BLaER1 (cell line): ENCODE measurements at regions not wholly inside any gene's neighbourhood (a gene's known extent, or its start where the extent isn't known, plus 50 kb on each side); places are given as distances from the start of the nearest gene placed in this dataset.

ENCODE experiments used
- H3K27ac ChIP-seq: shearing (Covaris generic); formaldehyde crosslinking; 2 replicates; pipeline ENCODE4 v1.8.1; 2022
- H3K27me3 ChIP-seq: shearing (Covaris generic); formaldehyde crosslinking; 2 replicates; pipeline ENCODE4 v1.8.1; 2022
- H3K36me3 ChIP-seq: shearing (Covaris generic); formaldehyde crosslinking; 2 replicates; pipeline ENCODE4 v1.8.1; 2022
- H3K4me1 ChIP-seq: shearing (Covaris generic); formaldehyde crosslinking; 2 replicates; pipeline ENCODE4 v1.8.1; 2022
- H3K4me2 ChIP-seq: shearing (Covaris generic); formaldehyde crosslinking; 2 replicates; pipeline ENCODE4 v1.8.1; 2022
- H3K4me3 ChIP-seq: shearing (Covaris generic); formaldehyde crosslinking; 2 replicates; pipeline ENCODE4 v1.8.1; 2022
- H3K9ac ChIP-seq: shearing (Covaris generic); formaldehyde crosslinking; 2 replicates; pipeline ENCODE4 v1.8.1; 2022
- H3K9me3 ChIP-seq: shearing (Covaris generic); formaldehyde crosslinking; 2 replicates; pipeline ENCODE4 v1.8.1; 2022
- H4K20me1 ChIP-seq: shearing (Covaris generic); formaldehyde crosslinking; 2 replicates; pipeline ENCODE4 v1.8.1; 2022
- Cebpa-rat ChIP-seq: shearing (Covaris generic); IDR thresholded peaks from 2 replicates; pipeline ENCODE4 v1.8.1; 2022

DNA sequence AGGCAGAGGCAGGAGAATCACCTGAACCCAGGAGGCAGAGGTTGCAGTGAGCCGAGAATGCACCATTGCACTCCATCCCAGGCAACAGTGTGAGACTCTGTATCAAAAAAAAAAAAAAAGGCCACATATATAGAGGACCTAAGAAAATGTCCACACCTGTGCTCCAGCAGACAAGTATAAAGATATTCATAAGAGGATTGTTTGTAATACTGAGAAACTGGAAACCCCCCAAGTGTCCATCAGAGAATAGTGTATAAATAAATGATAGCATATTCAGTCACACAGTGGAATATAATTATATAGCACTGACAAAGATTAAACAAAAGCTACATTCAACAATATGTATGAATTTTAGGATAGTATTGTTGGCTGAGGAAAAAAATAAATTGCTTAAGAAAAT, 1050.6 kb downstream of the GRM8 start:
- Histone ChIP-seq H4K20me1 (no peaks in the 10 kb centered on the region), H3K4me2 (no peak overlapping the region), H3K4me3 (no peak overlapping the region), H3K9me3 (no peaks in the 10 kb centered on the region), H3K9ac (no peak overlapping the region), H3K36me3 (no peaks in the 10 kb centered on the region), H3K4me1 (no peaks in the 10 kb centered on the region), H3K27ac (no peak overlapping the region), H3K27me3 (no peaks in the 10 kb centered on the region)
- TF ChIP-seq Cebpa-rat = no peak

DNA sequence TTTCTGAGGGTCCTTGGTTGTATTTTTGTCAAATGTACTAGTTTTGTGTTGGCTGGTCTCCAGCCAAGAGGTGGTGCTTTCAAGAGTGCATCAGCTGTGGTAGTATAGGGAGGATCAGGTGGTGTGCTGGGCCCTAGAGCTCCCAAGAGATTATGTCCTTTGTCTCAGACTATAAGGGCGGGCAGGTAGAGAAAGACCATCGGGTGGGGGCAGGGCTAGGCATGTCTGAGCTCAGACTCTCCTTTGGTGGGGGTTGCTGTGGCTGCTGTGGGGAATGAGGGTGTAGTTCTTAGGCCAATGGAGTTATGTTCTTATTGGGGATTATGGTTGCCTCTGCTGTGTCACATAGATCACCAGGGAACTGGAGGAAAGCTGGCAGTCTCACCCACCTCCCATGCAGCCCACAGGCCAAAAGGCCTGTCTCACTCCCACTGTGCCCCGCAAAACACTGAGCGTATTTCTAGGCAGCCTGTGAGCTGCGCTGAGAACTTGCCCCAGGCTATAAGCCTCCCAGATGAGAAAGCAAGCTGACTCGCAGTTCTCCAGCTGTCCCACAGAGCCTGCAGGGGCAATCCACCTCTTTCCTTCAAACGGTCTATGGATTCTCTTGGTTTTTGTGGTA, 1066.7 kb downstream of the GRM8 start:
- Histone ChIP-seq H3K4me2 (no peak overlapping the region), H4K20me1 (no peaks in the 10 kb centered on the region), H3K9ac (no peak overlapping the region), H3K9me3 (no peaks in the 10 kb centered on the region), H3K4me1 (no peaks in the 10 kb centered on the region), H3K27me3 (no peaks in the 10 kb centered on the region), H3K4me3 (no peak overlapping the region), H3K27ac (no peak overlapping the region), H3K36me3 (no peaks in the 10 kb centered on the region)
- no peak for TF ChIP-seq Cebpa-rat

DNA sequence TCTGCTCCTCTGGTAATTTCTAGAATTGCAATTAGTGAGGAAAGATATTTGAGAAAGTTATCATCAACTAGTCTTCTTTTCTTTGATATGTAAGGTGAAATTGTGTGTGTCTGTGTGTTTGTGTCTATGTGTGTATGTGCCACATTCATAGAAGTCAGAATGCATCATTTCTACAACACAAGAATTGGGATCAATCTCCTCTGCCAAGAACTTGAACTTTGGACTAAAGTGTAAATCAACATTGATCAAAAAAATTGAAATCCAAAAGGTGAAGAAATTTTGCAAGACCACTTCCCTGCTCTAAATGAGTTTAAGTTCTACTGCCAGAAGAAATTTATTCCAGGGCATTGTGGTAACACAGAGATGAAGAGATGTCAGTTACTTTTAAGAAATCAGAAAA, 1072.8 kb downstream of the GRM8 start:
- H3K9me3 ChIP-seq = no peaks in the 10 kb centered on the region
- no peaks in the 10 kb centered on the region for H3K27me3 ChIP-seq
- H3K9ac ChIP-seq = no peak overlapping the region
- no peak overlapping the region for H3K27ac ChIP-seq
- H4K20me1 ChIP-seq = no peaks in the 10 kb centered on the region
- no peak for TF ChIP-seq Cebpa-rat
- H3K36me3 ChIP-seq = no peaks in the 10 kb centered on the region
- no peak overlapping the region for H3K4me3 ChIP-seq
- H3K4me2 ChIP-seq = no peak overlapping the region
- no peaks in the 10 kb centered on the region for H3K4me1 ChIP-seq

DNA sequence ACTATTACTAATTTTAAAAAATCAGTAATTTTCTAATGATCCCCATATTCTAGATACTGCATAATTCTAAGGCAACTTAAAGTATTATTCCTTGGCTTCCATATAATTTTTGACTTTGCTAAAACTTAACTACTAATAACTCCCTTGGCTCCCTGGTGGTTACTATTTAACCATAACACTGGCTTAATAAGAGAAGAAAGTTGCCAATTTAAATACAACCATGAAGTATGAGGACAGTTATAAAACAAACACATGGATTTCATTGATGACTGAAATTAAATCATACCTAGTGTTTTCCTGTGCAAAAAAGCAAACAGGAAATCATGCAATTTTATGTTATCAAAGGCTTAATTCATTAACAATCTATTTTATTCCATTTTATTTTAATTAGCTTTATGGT, 1073.9 kb downstream of the GRM8 start:
- H3K27me3 ChIP-seq = no peaks in the 10 kb centered on the region
- no peaks in the 10 kb centered on the region for H3K36me3 ChIP-seq
- no peak overlapping the region for H3K9ac ChIP-seq
- no peaks in the 10 kb centered on the region for H4K20me1 ChIP-seq
- H3K4me2 ChIP-seq = no peak overlapping the region
- TF ChIP-seq Cebpa-rat = no peak
- no peaks in the 10 kb centered on the region for H3K9me3 ChIP-seq
- no peak overlapping the region for H3K4me3 ChIP-seq
- H3K27ac ChIP-seq = no peak overlapping the region
- no peaks in the 10 kb centered on the region for H3K4me1 ChIP-seq

- Histone ChIP-seq H3K36me3 (no peaks in the 10 kb centered on the region), H3K27ac (no peak overlapping the region), H3K27me3 (no peaks in the 10 kb centered on the region), H3K9me3 (no peaks in the 10 kb centered on the region), H3K4me2 (no peak overlapping the region), H3K9ac (no peak overlapping the region), H4K20me1 (no peaks in the 10 kb centered on the region), H3K4me1 (no peaks in the 10 kb centered on the region), H3K4me3 (no peak overlapping the region)
- TF ChIP-seq Cebpa-rat = no peak
Measured at GRCh38 chr7:126177782-126178181, 1075.0 kb downstream of the GRM8 start.

- no peak overlapping the region for H3K4me2 ChIP-seq
- no peaks in the 10 kb centered on the region for H3K9me3 ChIP-seq
- H3K36me3 ChIP-seq = no peaks in the 10 kb centered on the region
Measured at GRCh38 chr7:126166645-126167044, 1086.1 kb downstream of the GRM8 start.

DNA sequence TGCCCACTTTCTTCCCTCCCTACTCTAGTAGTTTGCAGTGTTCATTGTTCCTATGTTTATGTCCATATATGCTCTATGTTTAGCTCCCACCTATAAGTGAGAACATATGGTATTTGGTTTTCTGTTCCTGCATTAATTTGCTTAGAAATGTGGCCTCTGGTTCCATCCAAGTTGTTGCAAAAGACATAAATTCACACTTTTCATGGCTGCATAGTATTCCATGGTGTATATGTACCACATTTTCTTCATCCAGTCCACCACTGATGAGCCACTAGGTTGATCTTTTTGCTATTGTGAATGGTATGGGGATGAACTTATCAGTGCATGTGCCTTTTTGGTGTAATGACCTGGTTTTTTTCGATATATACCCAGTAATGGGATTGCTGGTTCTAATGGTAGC, 1089.1 kb downstream of the GRM8 start:
- H3K4me1 ChIP-seq = no peaks in the 10 kb centered on the region
- no peak overlapping the region for H3K4me3 ChIP-seq
- no peaks in the 10 kb centered on the region for H4K20me1 ChIP-seq
- no peak overlapping the region for H3K9ac ChIP-seq
- H3K4me2 ChIP-seq = no peak overlapping the region
- H3K36me3 ChIP-seq = no peaks in the 10 kb centered on the region
- H3K27me3 ChIP-seq = no peaks in the 10 kb centered on the region
- H3K9me3 ChIP-seq = no peaks in the 10 kb centered on the region
- TF ChIP-seq Cebpa-rat = no peak
- no peak overlapping the region for H3K27ac ChIP-seq

More at GRCh38 chr7:126166645-126167044, 1086.1 kb downstream of the GRM8 start:
- H3K27me3 ChIP-seq = no peaks in the 10 kb centered on the region
- H3K4me3 ChIP-seq = no peak overlapping the region
- H3K27ac ChIP-seq = no peak overlapping the region
- H3K9ac ChIP-seq = no peak overlapping the region
- no peaks in the 10 kb centered on the region for H4K20me1 ChIP-seq
- H3K4me1 ChIP-seq = no peaks in the 10 kb centered on the region
- TF ChIP-seq Cebpa-rat = no peak

GRCh38 chr7:126157391-126157790, 1095.3 kb downstream of the GRM8 start:
- Histone ChIP-seq H3K9ac (no peak overlapping the region), H3K27ac (no peak overlapping the region), H3K4me1 (no peaks in the 10 kb centered on the region), H3K36me3 (no peaks in the 10 kb centered on the region), H3K9me3 (0 out of 2 replicates have a peak, but pooled peaks cover 5% of the 10 kb centered on the region), H3K27me3 (no peaks in the 10 kb centered on the region), H3K4me2 (no peak overlapping the region), H3K4me3 (no peak overlapping the region), H4K20me1 (no peaks in the 10 kb centered on the region)
- TF ChIP-seq Cebpa-rat = no peak

- Histone ChIP-seq H3K9ac (no peak overlapping the region), H3K27me3 (no peaks in the 10 kb centered on the region), H3K4me3 (no peak overlapping the region), H3K36me3 (no peaks in the 10 kb centered on the region), H3K4me1 (no peaks in the 10 kb centered on the region), H3K9me3 (no peaks in the 10 kb centered on the region), H3K27ac (no peak overlapping the region), H4K20me1 (no peaks in the 10 kb centered on the region), H3K4me2 (no peak overlapping the region)
- no peak for TF ChIP-seq Cebpa-rat
Measured at GRCh38 chr7:126150278-126150958, 1102.3 kb downstream of the GRM8 start.

DNA sequence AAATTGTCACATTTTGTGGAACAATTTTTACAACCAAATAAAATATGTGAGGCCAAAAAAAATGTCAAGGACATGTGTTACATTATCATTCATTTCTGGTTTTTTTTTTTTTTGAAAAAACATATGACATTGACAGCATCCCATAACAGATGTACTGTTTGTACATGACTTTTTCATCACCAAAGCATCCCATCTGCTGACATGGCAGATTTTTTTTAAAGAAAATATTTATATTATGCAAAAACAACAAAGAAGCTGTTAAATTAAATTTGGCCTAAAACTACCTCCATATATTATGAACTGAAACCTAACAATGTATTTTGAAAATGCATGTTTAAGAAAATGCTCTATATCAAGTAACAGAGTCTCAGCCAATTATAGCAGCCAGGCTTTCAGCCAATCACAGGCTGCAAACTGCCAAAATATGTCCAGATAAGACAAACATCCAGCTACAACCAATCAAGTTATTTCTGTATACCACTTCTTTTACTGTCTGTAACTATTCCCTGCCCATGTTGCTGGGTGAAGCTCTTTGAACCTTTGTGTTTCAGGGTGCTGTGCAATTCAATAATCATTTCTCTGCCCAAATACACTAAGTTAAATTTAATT, 1111.8 kb downstream of the GRM8 start:
- no peaks in the 10 kb centered on the region for H3K4me1 ChIP-seq
- no peak for TF ChIP-seq Cebpa-rat
- no peak overlapping the region for H3K27ac ChIP-seq
- H3K36me3 ChIP-seq = no peaks in the 10 kb centered on the region
- no peaks in the 10 kb centered on the region for H3K27me3 ChIP-seq
- no peaks in the 10 kb centered on the region for H4K20me1 ChIP-seq
- no peak overlapping the region for H3K9ac ChIP-seq
- H3K9me3 ChIP-seq = no peaks in the 10 kb centered on the region
- no peak overlapping the region for H3K4me3 ChIP-seq
- H3K4me2 ChIP-seq = no peak overlapping the region
